ENCODE measurements at regions not wholly inside any gene's neighbourhood (a gene's known extent, or its start where the extent isn't known, plus 50 kb on each side); places are given as distances from the start of the nearest gene placed in this dataset.

- Histone ChIP-seq H4K20me1 (replicated peaks; ENCODE audit: control insufficient read depth, extremely low read depth, insufficient read depth, low read length) (no peaks in the 10 kb centered on the region), H3K4me1 (ENCODE audit: control insufficient read depth, extremely low read depth, insufficient read depth, low read length) (no peaks in the 10 kb centered on the region), H3K27ac (ENCODE audit: insufficient read depth, low read depth, low read length) (no peak overlapping the region), H3K9me1 (replicated peaks; ENCODE audit: control insufficient read depth, extremely low read depth, insufficient read depth, low read length) (no peaks in the 10 kb centered on the region), H2AFZ (ENCODE audit: low read depth, low read length) (no peak overlapping the region), H3K9me3 (replicated peaks; ENCODE audit: control insufficient read depth, insufficient read depth, low read length) (no peaks in the 10 kb centered on the region), H3K4me2 (ENCODE audit: insufficient read depth, low read length) (no peak overlapping the region), H3K9ac (replicated peaks; ENCODE audit: extremely low read depth, insufficient read depth, low read length) (no peak overlapping the region), H3K27me3 (ENCODE audit: control insufficient read depth in 2 of 2, insufficient read depth in 2 of 2, low read length in 2 of 2) (no peaks in the 10 kb centered on the region), H3K79me2 (ENCODE audit: control insufficient read depth, insufficient read depth, low read length) (no peaks in the 10 kb centered on the region), H3K36me3 (ENCODE audit: control insufficient read depth in 2 of 2, extremely low read depth in 1 of 2, insufficient read depth in 2 of 2, low read length in 2 of 2) (no peaks in the 10 kb centered on the region), H3K4me3 (replicated peaks in 1 of 3; ENCODE audit: insufficient read depth in 1 of 3, low read depth in 1 of 3, low read length in 3 of 3) (no peak overlapping the region)
- DNase-seq (ENCODE audit: low read depth, low spot score) = peak; percentile 21
- ChIA-PET POLR2A (no interaction called here), CTCF (no interaction called here)
- dilution Hi-C loops (cut with MboI; ENCODE audit: extremely low pct_ligation_motif_present, low sequenced_read_pairs) (no loop called here), intact Hi-C loops (cut with micrococcal nuclease) (no loop called here)
- TF ChIP-seq POLR2A (IDR thresholded peaks at IDR 0.05; ENCODE audit: low read depth, low read length) (no peak), POLR2AphosphoS5 (IDR thresholded peaks at IDR 0.05; ENCODE audit: insufficient read depth, low read depth, low read length) (no peak), EZH2 (IDR thresholded peaks at IDR 0.05; ENCODE audit: borderline replicate concordance, low read depth, low read length, severe bottlenecking) (no peak), FOS (IDR thresholded peaks at IDR 0.05; ENCODE audit: borderline replicate concordance, insufficient read depth, low read length) (no peak), MAX (IDR thresholded peaks at IDR 0.05; ENCODE audit: insufficient read depth, insufficient read length) (no peak), GATA2 (IDR thresholded peaks at IDR 0.05; ENCODE audit: insufficient read depth, insufficient read length, low read depth, low read length) (no peak), MYC (IDR thresholded peaks at IDR 0.05; ENCODE audit: low read depth, low read length) (no peak), JUN (IDR thresholded peaks at IDR 0.05; ENCODE audit: borderline replicate concordance, insufficient read depth, insufficient read length, low read depth) (no peak)
- TF ChIP-seq, protein P1, sequence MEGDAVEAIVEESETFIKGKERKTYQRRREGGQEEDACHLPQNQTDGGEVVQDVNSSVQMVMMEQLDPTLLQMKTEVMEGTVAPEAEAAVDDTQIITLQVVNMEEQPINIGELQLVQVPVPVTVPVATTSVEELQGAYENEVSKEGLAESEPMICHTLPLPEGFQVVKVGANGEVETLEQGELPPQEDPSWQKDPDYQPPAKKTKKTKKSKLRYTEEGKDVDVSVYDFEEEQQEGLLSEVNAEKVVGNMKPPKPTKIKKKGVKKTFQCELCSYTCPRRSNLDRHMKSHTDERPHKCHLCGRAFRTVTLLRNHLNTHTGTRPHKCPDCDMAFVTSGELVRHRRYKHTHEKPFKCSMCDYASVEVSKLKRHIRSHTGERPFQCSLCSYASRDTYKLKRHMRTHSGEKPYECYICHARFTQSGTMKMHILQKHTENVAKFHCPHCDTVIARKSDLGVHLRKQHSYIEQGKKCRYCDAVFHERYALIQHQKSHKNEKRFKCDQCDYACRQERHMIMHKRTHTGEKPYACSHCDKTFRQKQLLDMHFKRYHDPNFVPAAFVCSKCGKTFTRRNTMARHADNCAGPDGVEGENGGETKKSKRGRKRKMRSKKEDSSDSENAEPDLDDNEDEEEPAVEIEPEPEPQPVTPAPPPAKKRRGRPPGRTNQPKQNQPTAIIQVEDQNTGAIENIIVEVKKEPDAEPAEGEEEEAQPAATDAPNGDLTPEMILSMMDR (IDR thresholded peaks at IDR 0.05; ENCODE audit: extremely low read depth in 1 of 2, insufficient read depth in 1 of 2, low read depth in 1 of 2, low read length in 2 of 2) = no peak
- FAIRE-seq = no peak
- no TSS peak for BruUV-seq (replicated peaks)
Observed at GRCh38 chr4:175970072-175970471, 95.6 kb upstream of the WDR17 start.
